OCI-LY7 (cell line): ENCODE measurements at regions not wholly inside any gene's neighbourhood (a gene's known extent, or its start where the extent isn't known, plus 50 kb on each side); places are given as distances from the start of the nearest gene placed in this dataset.
"Not testable (repeated sequence)": the region's sequence is repeated elsewhere in the genome, so short reads cannot be mapped to it uniquely, and the experiment has no call there.

ENCODE experiments used
- BruUV-seq: library from RNA; stranded (reverse); fragments of 400-500 nt; replicated peaks from 2 replicates; lab custom pipeline; 2021; lab: Mats Ljungman, UMichigan
- CTCF ChIA-PET: fragments of 300-600 bp; sonication (Branson Sonifier 250); formaldehyde crosslinking; loops from one replicate; lab custom pipeline; 2022; ENCODE audit warnings: antibody characterized with exemption; ENCODE audit not compliant: unreplicated experiment; lab: Charles Lee
- POLR2A ChIA-PET: fragments of 300-600 bp; sonication (Branson Sonifier 250); formaldehyde crosslinking; loops from one replicate; lab custom pipeline; 2022; ENCODE audit warnings: antibody characterized with exemption; lab: Charles Lee
- DNase-seq: peaks from one replicate; pipeline ENCODE4 v3.0.0-alpha.2; 2015; ENCODE audit warnings: low spot score
- H2AFZ ChIP-seq: fragments of 200-600 bp; sonication (generic), shearing (Covaris generic); 2 replicates; pipeline ENCODE4 v1.6.1; 2014; ENCODE audit warnings: mild to moderate bottlenecking, antibody characterized with exemption, low read length, moderate library complexity
- H3K27ac ChIP-seq: fragments of 200-600 bp; sonication (generic); 2 replicates; pipeline ENCODE4 v1.5.1; 2014; ENCODE audit warnings: mixed run types, low read depth, mild to moderate bottlenecking, moderate library complexity, low read length, inconsistent platforms; ENCODE audit not compliant: poor library complexity, severe bottlenecking
- H3K36me3 ChIP-seq: fragments of 200-600 bp; sonication (generic); 2 replicates; pipeline ENCODE4 v1.6.1; 2014; ENCODE audit warnings: mild to moderate bottlenecking, antibody characterized with exemption, low read length, moderate library complexity, mixed read lengths; ENCODE audit not compliant: insufficient read depth
- H3K4me1 ChIP-seq: fragments of 200-600 bp; sonication (generic); 2 replicates; pipeline ENCODE4 v1.5.1; 2014; ENCODE audit warnings: mild to moderate bottlenecking, low read length; ENCODE audit not compliant: insufficient read depth, poor library complexity, severe bottlenecking
- H3K4me2 ChIP-seq: fragments of 200-600 bp; sonication (generic); 2 replicates; pipeline ENCODE4 v1.6.1; 2014; ENCODE audit warnings: mild to moderate bottlenecking, low read length
- H3K4me3 ChIP-seq: fragments of 200-600 bp; sonication (generic); 2 replicates; pipeline ENCODE4 v1.5.1; 2014; ENCODE audit warnings: mild to moderate bottlenecking, low read depth, low read length; ENCODE audit not compliant: poor library complexity, severe bottlenecking
- H3K79me2 ChIP-seq: fragments of 200-600 bp; sonication (generic); 2 replicates; pipeline ENCODE4 v1.6.1; 2016; ENCODE audit warnings: low read depth, mild to moderate bottlenecking, low read length, moderate library complexity, mixed read lengths; ENCODE audit not compliant: insufficient read depth
- H3K9me2 ChIP-seq: fragments of 200-600 bp; sonication (generic); 2 replicates; pipeline ENCODE4 v1.6.1; 2016; ENCODE audit warnings: mild to moderate bottlenecking, low read length, mixed read lengths; ENCODE audit not compliant: insufficient read depth
- H3K9me3 ChIP-seq: fragments of 200-600 bp; sonication (generic); 2 replicates; pipeline ENCODE4 v1.6.1; 2014; ENCODE audit warnings: mild to moderate bottlenecking, mixed run types, low read length, mixed read lengths
- H4K20me1 ChIP-seq: fragments of 200-600 bp; sonication (generic); 2 replicates; pipeline ENCODE4 v1.6.1; 2014; ENCODE audit warnings: mild to moderate bottlenecking, antibody characterized with exemption, low read length, moderate library complexity, mixed read lengths; ENCODE audit not compliant: insufficient read depth
- EZH2phosphoT487 ChIP-seq: fragments of 200-600 bp; sonication (generic); IDR thresholded peaks from 2 replicates; pipeline ENCODE4 v1.6.1; 2018; ENCODE audit warnings: low read depth, borderline replicate concordance, mild to moderate bottlenecking, mixed run types, antibody characterized with exemption, low read length, moderate library complexity, mixed read lengths
- intact Hi-C: fragments of 100-400 bp; cut with micrococcal nuclease; formaldehyde crosslinking; loops from one replicate; pipeline ENCODE4 v1.10.0; 2022; ENCODE audit not compliant: unreplicated experiment
- TF ChIP-seq, protein P1 (sequence below): fragments of 200-600 bp; sonication (generic); conservative IDR thresholded peaks from 2 replicates; pipeline ENCODE4 v1.5.1; 2014; ENCODE audit warnings: mild to moderate bottlenecking, antibody characterized with exemption, low read length, moderate library complexity, mixed read lengths

GRCh38 chr2:150669492-150669891 lies 182.0 kb upstream of the RND3 start:
- no peaks in the 10 kb centered on the region for H3K4me1 ChIP-seq
- no peaks in the 10 kb centered on the region for H3K9me3 ChIP-seq
- no peak for DNase-seq
- ChIA-PET POLR2A (no interaction called here), CTCF (no interaction called here)
- no peak overlapping the region for H3K27ac ChIP-seq
- intact Hi-C loops: no loop called here
- no peak for TF ChIP-seq EZH2phosphoT487
- TF ChIP-seq, protein P1, sequence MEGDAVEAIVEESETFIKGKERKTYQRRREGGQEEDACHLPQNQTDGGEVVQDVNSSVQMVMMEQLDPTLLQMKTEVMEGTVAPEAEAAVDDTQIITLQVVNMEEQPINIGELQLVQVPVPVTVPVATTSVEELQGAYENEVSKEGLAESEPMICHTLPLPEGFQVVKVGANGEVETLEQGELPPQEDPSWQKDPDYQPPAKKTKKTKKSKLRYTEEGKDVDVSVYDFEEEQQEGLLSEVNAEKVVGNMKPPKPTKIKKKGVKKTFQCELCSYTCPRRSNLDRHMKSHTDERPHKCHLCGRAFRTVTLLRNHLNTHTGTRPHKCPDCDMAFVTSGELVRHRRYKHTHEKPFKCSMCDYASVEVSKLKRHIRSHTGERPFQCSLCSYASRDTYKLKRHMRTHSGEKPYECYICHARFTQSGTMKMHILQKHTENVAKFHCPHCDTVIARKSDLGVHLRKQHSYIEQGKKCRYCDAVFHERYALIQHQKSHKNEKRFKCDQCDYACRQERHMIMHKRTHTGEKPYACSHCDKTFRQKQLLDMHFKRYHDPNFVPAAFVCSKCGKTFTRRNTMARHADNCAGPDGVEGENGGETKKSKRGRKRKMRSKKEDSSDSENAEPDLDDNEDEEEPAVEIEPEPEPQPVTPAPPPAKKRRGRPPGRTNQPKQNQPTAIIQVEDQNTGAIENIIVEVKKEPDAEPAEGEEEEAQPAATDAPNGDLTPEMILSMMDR: no peak
- H3K79me2 ChIP-seq: no peaks in the 10 kb centered on the region
- H3K4me2 ChIP-seq: no peak overlapping the region
- no peaks in the 10 kb centered on the region for H3K9me2 ChIP-seq
- no TSS peak for BruUV-seq
- H3K36me3 ChIP-seq: no peaks in the 10 kb centered on the region
- no peaks in the 10 kb centered on the region for H4K20me1 ChIP-seq
- no peak overlapping the region for H3K4me3 ChIP-seq
- H2AFZ ChIP-seq: no peak overlapping the region

GRCh38 chr2:150667039-150667438 lies 179.6 kb upstream of the RND3 start:
- CTCF ChIA-PET, DNase-seq, H3K36me3 ChIP-seq, H3K4me2 ChIP-seq, H3K9me2 ChIP-seq, intact Hi-C loops, H3K4me3 ChIP-seq, H3K4me1 ChIP-seq, H3K9me3 ChIP-seq, H2AFZ ChIP-seq, H3K79me2 ChIP-seq, POLR2A ChIA-PET, H4K20me1 ChIP-seq, BruUV-seq, H3K27ac ChIP-seq: not testable (repeated sequence)

GRCh38 chr2:150663143-150663542 lies 175.7 kb upstream of the RND3 start:
- POLR2A ChIA-PET: no interaction called here
- DNase-seq: no peak
- no peaks in the 10 kb centered on the region for H3K4me1 ChIP-seq
- TF ChIP-seq, protein P1: no peak
- no peak for TF ChIP-seq EZH2phosphoT487
- H3K4me2 ChIP-seq: no peak overlapping the region
- CTCF ChIA-PET: no interaction called here
- BruUV-seq: no TSS peak
- H4K20me1 ChIP-seq: no peaks in the 10 kb centered on the region
- intact Hi-C loops: no loop called here
- H3K9me2 ChIP-seq: no peaks in the 10 kb centered on the region
- no peaks in the 10 kb centered on the region for H3K9me3 ChIP-seq
- no peak overlapping the region for H3K27ac ChIP-seq
- no peak overlapping the region for H2AFZ ChIP-seq
- no peak overlapping the region for H3K4me3 ChIP-seq
- no peaks in the 10 kb centered on the region for H3K36me3 ChIP-seq
- no peaks in the 10 kb centered on the region for H3K79me2 ChIP-seq
